BJ (cell line): ENCODE measurements at regions not wholly inside any gene's neighbourhood (a gene's known extent, or its start where the extent isn't known, plus 50 kb on each side); places are given as distances from the start of the nearest gene placed in this dataset.

Experiments
- CTCF ChIA-PET: fragments of 350-600 bp; formaldehyde crosslinking; extraction: SDS; loops from one replicate; lab custom pipeline; 2021; ENCODE audit warnings: antibody characterized with exemption, inconsistent platforms; lab: Yijun Ruan, JAX
- POLR2A ChIA-PET: fragments of 300-600 bp; sonication (Branson Sonifier 250); formaldehyde crosslinking; extraction: SDS; loops from one replicate; lab custom pipeline; 2021; ENCODE audit warnings: antibody characterized with exemption; lab: Charles Lee
- DNase-seq: peaks from one replicate; pipeline ENCODE4 v3.0.0-alpha.2; 2011; ENCODE audit warnings: low read depth
- H3K27me3 ChIP-seq: 2 replicates; pipeline ENCODE4 v1.6.0; 2011; ENCODE audit warnings: low read length; ENCODE audit not compliant: control insufficient read depth, insufficient read depth
- H3K36me3 ChIP-seq: 2 replicates; pipeline ENCODE4 v1.5.1; 2011; ENCODE audit warnings: low read length; ENCODE audit not compliant: control insufficient read depth, insufficient read depth
- H3K4me3 ChIP-seq: 2 replicates; pipeline ENCODE4 v1.5.1; 2011; ENCODE audit warnings: low read depth, mild to moderate bottlenecking, control low read depth, low read length
- TF ChIP-seq, protein P1 (sequence below): IDR thresholded peaks from 2 replicates; pipeline ENCODE4 v1.5.1; 2011; ENCODE audit warnings: low read depth, mild to moderate bottlenecking, control low read depth, inconsistent platforms, low read length, moderate library complexity; ENCODE audit not compliant: insufficient read depth

DNA sequence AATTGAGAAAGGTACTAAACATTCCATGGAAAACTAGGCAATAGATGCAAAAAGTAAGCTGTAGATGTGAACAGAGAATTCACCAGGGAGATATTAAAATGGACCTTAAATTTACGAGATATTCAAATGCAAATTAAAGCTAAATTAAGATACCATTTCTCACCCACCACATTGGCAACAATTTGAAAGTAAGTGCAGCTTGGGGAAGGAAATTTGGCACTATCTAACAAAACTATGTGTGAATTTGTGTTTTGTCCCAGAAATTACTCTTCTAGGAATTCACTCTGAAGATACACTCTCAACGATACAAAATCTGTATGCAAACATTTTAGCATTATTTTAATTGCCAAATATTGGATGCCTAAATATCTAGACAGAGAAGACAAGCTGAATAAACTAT is 178.2 kb upstream of the SORCS1 start:
- no peaks in the 10 kb centered on the region for H3K27me3 ChIP-seq
- no peaks in the 10 kb centered on the region for H3K36me3 ChIP-seq
- CTCF ChIA-PET: no interaction called here
- TF ChIP-seq, protein P1, sequence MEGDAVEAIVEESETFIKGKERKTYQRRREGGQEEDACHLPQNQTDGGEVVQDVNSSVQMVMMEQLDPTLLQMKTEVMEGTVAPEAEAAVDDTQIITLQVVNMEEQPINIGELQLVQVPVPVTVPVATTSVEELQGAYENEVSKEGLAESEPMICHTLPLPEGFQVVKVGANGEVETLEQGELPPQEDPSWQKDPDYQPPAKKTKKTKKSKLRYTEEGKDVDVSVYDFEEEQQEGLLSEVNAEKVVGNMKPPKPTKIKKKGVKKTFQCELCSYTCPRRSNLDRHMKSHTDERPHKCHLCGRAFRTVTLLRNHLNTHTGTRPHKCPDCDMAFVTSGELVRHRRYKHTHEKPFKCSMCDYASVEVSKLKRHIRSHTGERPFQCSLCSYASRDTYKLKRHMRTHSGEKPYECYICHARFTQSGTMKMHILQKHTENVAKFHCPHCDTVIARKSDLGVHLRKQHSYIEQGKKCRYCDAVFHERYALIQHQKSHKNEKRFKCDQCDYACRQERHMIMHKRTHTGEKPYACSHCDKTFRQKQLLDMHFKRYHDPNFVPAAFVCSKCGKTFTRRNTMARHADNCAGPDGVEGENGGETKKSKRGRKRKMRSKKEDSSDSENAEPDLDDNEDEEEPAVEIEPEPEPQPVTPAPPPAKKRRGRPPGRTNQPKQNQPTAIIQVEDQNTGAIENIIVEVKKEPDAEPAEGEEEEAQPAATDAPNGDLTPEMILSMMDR: no peak
- no peak for DNase-seq
- POLR2A ChIA-PET: no interaction called here
- no peak overlapping the region for H3K4me3 ChIP-seq

DNA sequence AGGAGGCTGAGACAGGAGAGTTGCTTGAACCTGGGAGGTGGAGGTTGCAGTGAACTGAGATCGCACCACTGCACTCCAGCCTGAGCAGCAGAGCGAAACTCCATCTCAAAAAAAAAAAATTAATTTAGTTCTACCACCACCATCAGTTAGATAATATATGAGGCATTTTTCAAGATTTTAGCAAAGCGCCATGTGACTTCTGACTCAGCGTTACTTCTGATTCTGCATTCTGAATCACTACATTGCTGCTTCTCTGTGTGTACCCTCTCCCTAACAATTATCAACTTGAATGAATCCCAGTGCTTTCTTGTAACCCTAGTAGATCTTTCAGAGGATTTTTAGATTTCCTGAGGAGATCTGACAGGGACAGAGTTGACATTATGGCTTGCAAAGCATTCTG is 176.8 kb upstream of the SORCS1 start:
- no peaks in the 10 kb centered on the region for H3K27me3 ChIP-seq
- H3K4me3 ChIP-seq: no peak overlapping the region
- ChIA-PET POLR2A (no interaction called here), CTCF (no interaction called here)
- TF ChIP-seq, protein P1: no peak
- no peak for DNase-seq
- no peaks in the 10 kb centered on the region for H3K36me3 ChIP-seq

DNA sequence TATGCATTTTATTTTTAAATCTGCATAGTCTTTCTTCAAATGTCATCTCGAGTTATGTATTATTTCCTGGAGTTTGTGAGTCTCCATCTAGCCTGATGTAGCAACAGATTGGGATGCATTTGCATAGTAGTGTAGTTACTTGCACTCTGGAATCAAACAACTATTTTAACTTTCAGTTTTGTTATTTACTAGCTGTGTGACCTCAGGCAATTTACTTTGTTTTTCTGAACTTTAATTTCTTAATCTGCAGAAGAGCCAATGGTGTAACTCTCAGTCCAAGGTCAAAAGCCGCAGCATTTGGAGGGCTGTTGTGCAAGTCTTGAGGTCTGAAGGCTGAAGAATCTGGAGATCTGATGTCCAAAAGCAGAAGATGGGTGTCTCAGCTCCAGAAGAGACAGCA is 175.8 kb upstream of the SORCS1 start:
- H3K36me3 ChIP-seq: no peaks in the 10 kb centered on the region
- CTCF ChIA-PET: no interaction called here
- DNase-seq: no peak
- POLR2A ChIA-PET: no interaction called here
- no peaks in the 10 kb centered on the region for H3K27me3 ChIP-seq
- TF ChIP-seq, protein P1: no peak
- H3K4me3 ChIP-seq: no peak overlapping the region

- ChIA-PET POLR2A (no interaction called here), CTCF (no interaction called here)
- no peaks in the 10 kb centered on the region for H3K27me3 ChIP-seq
- TF ChIP-seq, protein P1: no peak
- H3K4me3 ChIP-seq: no peak overlapping the region
- no peak for DNase-seq
- no peaks in the 10 kb centered on the region for H3K36me3 ChIP-seq
These were observed 171.6 kb upstream of the SORCS1 start for GRCh38 chr10:107336061-107336460.

DNA sequence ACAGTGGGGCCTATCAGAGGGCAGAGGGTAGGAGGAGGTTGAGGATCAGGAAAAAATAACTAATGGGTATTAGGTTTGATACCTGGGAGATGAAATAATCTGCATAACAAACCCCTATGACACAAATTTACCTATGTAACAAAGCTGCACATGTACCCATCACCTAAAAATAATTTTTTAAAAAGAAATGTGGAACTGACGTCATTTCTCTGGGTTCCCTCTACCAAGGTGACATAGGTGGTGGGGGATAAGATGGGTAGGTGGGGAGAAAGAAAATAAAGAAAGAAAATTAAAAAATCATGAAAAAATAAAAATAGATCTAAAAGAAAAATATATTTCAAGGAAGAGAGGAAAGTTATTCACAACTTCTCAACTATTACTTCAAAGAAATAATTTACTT is 153.1 kb upstream of the SORCS1 start:
- TF ChIP-seq, protein P1: no peak
- H3K4me3 ChIP-seq: no peak overlapping the region
- no peaks in the 10 kb centered on the region for H3K36me3 ChIP-seq
- no peaks in the 10 kb centered on the region for H3K27me3 ChIP-seq
- POLR2A ChIA-PET: no interaction called here
- no peak for DNase-seq
- CTCF ChIA-PET: no interaction called here
